ENCODE measurements at regions not wholly inside any gene's neighbourhood (a gene's known extent, or its start where the extent isn't known, plus 50 kb on each side); places are given as distances from the start of the nearest gene placed in this dataset.

DNA sequence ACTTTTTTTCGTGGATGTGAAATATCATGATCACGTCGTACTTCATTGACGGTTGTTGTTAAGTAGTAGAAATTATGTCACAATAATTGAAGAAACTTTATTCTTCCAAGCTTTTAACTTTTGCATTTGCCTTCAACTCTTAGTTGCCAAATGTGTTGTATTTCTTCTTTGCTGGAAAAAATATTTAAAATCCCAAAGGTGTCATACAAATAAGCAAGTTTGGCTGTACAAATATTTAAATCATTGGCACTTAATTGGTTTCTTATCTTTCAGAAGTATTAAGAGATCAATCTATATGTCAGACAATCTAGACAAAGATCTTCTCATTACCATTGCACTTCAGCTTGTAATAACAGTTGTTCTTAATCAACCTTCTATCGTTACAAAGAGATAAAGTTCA lies 204.0 kb upstream of the HDAC4 start:
- POLR2A ChIA-PET, result no interaction called here
- TF ChIP-seq, protein P1, sequence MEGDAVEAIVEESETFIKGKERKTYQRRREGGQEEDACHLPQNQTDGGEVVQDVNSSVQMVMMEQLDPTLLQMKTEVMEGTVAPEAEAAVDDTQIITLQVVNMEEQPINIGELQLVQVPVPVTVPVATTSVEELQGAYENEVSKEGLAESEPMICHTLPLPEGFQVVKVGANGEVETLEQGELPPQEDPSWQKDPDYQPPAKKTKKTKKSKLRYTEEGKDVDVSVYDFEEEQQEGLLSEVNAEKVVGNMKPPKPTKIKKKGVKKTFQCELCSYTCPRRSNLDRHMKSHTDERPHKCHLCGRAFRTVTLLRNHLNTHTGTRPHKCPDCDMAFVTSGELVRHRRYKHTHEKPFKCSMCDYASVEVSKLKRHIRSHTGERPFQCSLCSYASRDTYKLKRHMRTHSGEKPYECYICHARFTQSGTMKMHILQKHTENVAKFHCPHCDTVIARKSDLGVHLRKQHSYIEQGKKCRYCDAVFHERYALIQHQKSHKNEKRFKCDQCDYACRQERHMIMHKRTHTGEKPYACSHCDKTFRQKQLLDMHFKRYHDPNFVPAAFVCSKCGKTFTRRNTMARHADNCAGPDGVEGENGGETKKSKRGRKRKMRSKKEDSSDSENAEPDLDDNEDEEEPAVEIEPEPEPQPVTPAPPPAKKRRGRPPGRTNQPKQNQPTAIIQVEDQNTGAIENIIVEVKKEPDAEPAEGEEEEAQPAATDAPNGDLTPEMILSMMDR (IDR thresholded peaks at IDR 0.05; ENCODE audit: insufficient read depth, low read length, missing control alignments), result no peak
- no peak for DNase-seq (ENCODE audit: low read depth, low spot score)
- CTCF ChIA-PET, result no interaction called here
- no peak overlapping the region for H3K4me3 ChIP-seq (ENCODE audit: low read depth, low read length)

DNA sequence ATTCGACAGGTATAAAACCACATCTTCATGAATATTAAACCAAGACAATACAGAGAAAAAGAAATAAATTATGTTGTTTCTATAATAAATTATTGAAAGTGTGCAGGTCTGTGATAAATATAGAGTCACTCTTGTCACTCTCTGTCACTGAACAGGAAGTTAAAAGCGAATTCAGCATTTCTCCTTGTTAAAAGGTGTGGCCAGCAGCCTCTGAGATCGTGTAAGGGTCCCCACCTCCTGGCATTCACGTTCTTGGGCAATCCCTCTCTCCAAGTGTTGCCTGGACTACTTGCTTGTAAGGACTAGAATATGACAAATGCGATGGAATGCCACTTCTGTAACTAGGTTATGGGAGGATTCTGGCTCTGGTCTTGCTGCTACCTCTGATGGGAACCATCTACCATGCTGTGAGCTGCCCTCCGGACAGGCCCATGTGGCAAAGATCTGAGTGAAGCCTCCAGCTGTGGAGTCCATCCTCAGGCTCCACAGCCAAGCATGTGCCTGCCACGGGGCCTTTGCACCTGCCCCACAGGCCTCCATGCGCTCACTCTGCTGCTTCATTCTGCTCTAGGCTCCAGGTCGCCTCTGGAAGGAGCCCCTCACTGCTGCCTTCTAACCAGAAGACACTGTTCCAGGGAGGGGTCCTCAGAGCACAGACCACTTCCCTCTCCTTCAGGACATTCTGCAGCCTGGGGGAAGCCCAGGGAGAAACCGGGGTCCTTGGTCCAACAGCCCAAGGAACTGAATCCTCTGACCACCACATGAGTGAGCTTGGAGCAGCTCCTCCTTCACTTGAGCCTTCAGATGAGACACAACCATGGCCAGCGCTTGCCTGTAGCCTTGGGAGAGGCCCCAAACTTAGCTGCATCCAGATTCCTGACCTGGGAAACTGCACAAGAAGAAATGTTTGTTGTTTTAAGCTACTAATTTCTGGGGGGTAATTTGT lies 202.9 kb upstream of the HDAC4 start:
- no peak overlapping the region for H3K4me3 ChIP-seq (ENCODE audit: low read depth, low read length)
- CTCF ChIA-PET, result no interaction called here

DNA sequence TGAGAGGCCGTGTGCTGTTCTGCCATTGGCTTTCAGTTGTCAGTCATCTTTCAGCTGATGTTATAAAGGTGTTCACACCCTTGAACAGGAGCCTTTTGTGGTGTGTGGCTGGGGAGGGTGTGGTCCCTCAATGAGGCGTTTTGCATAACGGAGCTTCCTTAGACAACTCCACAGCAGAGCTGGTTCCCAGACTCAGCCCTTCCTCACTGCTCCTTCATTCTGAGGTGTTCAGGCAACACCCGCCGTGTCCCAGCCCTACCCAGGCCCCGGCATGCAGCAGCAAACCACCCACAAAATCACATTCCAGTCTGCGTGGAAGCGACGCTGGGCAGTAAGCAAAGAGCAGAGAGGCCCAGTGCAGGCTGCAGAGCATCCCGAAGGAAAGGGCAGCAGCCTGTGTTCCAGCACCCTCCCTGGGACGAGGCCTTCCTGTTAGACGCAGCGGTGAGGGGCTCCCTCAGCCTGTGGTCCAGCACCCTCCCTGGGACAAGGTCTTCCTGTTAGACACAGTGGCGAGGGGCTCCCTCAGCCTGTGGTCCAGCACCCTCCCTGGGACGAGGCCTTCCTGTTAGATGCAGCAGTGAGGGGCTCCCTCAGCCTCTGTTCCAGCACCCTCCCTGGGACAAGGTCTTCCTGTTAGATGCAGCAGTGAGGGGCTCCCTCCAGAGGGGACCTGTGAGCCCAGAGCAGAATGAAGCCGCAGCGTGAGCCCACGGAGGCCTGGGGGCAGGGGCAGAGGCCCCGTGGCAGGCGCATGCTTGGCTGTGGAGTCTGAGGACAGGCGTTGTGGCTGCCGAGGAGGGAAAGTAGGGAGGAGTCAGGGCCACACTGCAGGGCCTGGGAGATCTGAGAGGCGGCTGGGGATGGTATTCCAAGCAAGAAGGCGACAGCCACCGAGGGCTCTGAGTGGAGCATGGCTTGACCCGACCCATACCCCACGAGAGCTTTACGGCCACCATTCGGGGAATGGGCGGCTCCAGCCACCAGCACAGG lies 201.8 kb upstream of the HDAC4 start:
- CTCF ChIA-PET, result no interaction called here
- POLR2A ChIA-PET, result no interaction called here
- TF ChIP-seq, protein P1 (IDR thresholded peaks at IDR 0.05; ENCODE audit: insufficient read depth, low read length, missing control alignments), result no peak
- no peak for DNase-seq (ENCODE audit: low read depth, low spot score)
- H3K4me3 ChIP-seq (ENCODE audit: low read depth, low read length), result no peak overlapping the region

More for the DNA sequence above, 202.9 kb upstream of the HDAC4 start:
- POLR2A ChIA-PET, result no interaction called here
- TF ChIP-seq, protein P1 (IDR thresholded peaks at IDR 0.05; ENCODE audit: insufficient read depth, low read length, missing control alignments), result no peak
- DNase-seq (ENCODE audit: low read depth, low spot score), result no peak

DNA sequence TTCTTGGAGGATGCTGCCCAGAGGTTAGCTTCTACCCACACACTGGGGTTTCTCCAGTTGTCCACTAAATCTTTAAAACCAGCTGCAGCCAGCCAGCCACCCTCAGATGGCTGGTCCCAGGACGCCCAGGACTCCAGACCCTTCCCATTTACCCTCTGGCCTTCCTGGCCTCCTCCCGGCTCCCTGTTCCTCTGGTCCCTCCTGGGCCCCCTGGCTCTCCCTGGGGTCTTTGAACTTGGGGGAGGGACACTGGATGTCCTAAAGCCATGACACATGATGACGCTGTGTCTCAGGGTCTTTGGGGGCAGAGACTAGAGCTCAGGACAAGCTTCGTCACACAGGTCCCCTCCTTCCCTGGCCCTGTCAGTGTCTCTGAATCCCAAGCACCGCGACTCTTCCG lies 201.1 kb upstream of the HDAC4 start:
- H3K4me3 ChIP-seq (ENCODE audit: low read depth, low read length), result no peak overlapping the region
- DNase-seq (ENCODE audit: low read depth, low spot score), result no peak
- TF ChIP-seq, protein P1 (IDR thresholded peaks at IDR 0.05; ENCODE audit: insufficient read depth, low read length, missing control alignments), result no peak
- ChIA-PET POLR2A (no interaction called here), CTCF (no interaction called here)

DNA sequence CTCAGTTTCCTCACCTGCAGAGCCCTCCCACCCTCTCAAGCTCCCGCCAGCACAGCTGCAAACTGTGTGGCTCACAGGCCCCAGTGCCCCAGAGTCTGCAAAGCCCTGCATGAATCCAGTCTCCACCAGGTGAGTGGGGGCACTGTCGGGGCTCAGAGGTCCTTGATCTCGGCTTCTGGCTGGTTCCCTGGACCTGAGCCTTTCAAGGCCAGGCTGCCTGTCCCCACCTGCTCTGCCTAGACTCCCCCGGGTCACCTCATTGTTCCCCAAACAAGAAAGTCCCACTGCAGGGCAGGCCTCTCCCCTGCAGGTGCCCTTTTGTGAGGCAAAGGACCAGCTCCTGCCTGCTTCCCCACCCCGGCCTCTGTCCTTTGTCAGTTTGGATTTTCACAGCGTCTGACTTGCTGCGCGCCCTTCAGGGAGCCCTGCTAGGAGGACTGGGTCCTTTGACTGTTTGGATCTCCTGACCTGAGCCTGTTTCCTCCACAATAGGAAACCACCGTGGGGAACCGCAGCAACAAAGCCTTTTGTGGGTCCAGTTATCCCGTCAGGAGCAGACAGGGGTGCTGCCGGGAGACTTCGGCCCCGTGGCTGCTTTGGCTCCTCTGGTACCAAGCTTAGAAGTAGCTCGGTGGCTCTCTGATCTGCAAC lies 200.5 kb upstream of the HDAC4 start:
- CTCF ChIA-PET, result no interaction called here
- TF ChIP-seq, protein P1 (IDR thresholded peaks at IDR 0.05; ENCODE audit: insufficient read depth, low read length, missing control alignments), result no peak
- POLR2A ChIA-PET, result no interaction called here
- DNase-seq (ENCODE audit: low read depth, low spot score), result no peak
- no peak overlapping the region for H3K4me3 ChIP-seq (ENCODE audit: low read depth, low read length)
